ENCODE measurements at regions not wholly inside any gene's neighbourhood (a gene's known extent, or its start where the extent isn't known, plus 50 kb on each side); places are given as distances from the start of the nearest gene placed in this dataset.

- Histone ChIP-seq H3K4me3 (no peak overlapping the region), H3K4me1 (no peaks in the 10 kb centered on the region), H3K27ac (replicated peaks in 1 of 4) (no peak overlapping the region), H3K9me3 (peaks cover 0 to 19% (median 8%) of the 10 kb centered on the region in 4 donors), H3K36me3 (no peaks in the 10 kb centered on the region), H3K27me3 (peaks cover 0 to 32% (median 2%) of the 10 kb centered on the region in 4 donors)
- 32% methylated on average over 23 of the region's 84 CpGs for WGBS
- peak; percentile 39 for DNase-seq (ENCODE audit: extremely low spot score)
- no peak for TF ChIP-seq POLR2A (IDR thresholded peaks at IDR 0.05; ENCODE audit: low read depth)
- no peak for TF ChIP-seq CTCF (IDR thresholded peaks at IDR 0.05)
- TF ChIP-seq POLR2AphosphoS5 (IDR thresholded peaks at IDR 0.05) = no peak
- TF ChIP-seq EP300 (IDR thresholded peaks at IDR 0.05) = no peak
- intact Hi-C loops (cut with DNase I) = no loop called here
Observed at GRCh38 chr1:209231476-209232156, 351.9 kb upstream of the CAMK1G start.

GRCh38 chr1:209232197-209232596 lies 351.3 kb upstream of the CAMK1G start:
- DNase-seq (ENCODE audit: extremely low spot score) = peak; percentile 75
- Histone ChIP-seq H3K4me3 (no peak overlapping the region), H3K27me3 (peaks cover 0 to 32% (median 2%) of the 10 kb centered on the region in 4 donors), H3K9me3 (peaks cover 0 to 19% (median 8%) of the 10 kb centered on the region in 4 donors), H3K4me1 (no peaks in the 10 kb centered on the region), H3K27ac (replicated peaks in 1 of 4) (no peak overlapping the region), H3K36me3 (no peaks in the 10 kb centered on the region)
- TF ChIP-seq POLR2A (IDR thresholded peaks at IDR 0.05; ENCODE audit: low read depth) = no peak
- no peak for TF ChIP-seq POLR2AphosphoS5 (IDR thresholded peaks at IDR 0.05)
- TF ChIP-seq CTCF (IDR thresholded peaks at IDR 0.05) = no peak
- TF ChIP-seq EP300 (IDR thresholded peaks at IDR 0.05) = no peak
- intact Hi-C loops (cut with DNase I) = no loop called here
- WGBS = 95% methylated on average over 17 of the region's 17 CpGs

- H3K27ac ChIP-seq (replicated peaks in 1 of 4) = no peak overlapping the region
- no peak overlapping the region for H3K4me3 ChIP-seq
- peaks cover 0 to 32% (median 2%) of the 10 kb centered on the region in 4 donors for H3K27me3 ChIP-seq
- intact Hi-C loops (cut with DNase I) = no loop called here
- no peaks in the 10 kb centered on the region for H3K4me1 ChIP-seq
- DNase-seq (ENCODE audit: extremely low spot score) = peak; percentile 47
- TF ChIP-seq CTCF (IDR thresholded peaks at IDR 0.05) = no peak
- no peak for TF ChIP-seq POLR2A (IDR thresholded peaks at IDR 0.05; ENCODE audit: low read depth)
- no peak for TF ChIP-seq EP300 (IDR thresholded peaks at IDR 0.05)
- no peak for TF ChIP-seq POLR2AphosphoS5 (IDR thresholded peaks at IDR 0.05)
- 93% methylated on average over 15 of the region's 15 CpGs for WGBS
- peaks cover 0 to 19% (median 8%) of the 10 kb centered on the region in 4 donors for H3K9me3 ChIP-seq
- no peaks in the 10 kb centered on the region for H3K36me3 ChIP-seq
Observed at GRCh38 chr1:209232759-209233158, 350.8 kb upstream of the CAMK1G start.

- peaks cover 0 to 19% (median 8%) of the 10 kb centered on the region in 4 donors for H3K9me3 ChIP-seq
- no peaks in the 10 kb centered on the region for H3K4me1 ChIP-seq
- no peak overlapping the region for H3K27ac ChIP-seq (replicated peaks in 1 of 4)
- no peak overlapping the region for H3K4me3 ChIP-seq
- DNase-seq (ENCODE audit: extremely low spot score) = peak; percentile 53
- intact Hi-C loops (cut with DNase I) = no loop called here
- no peak for TF ChIP-seq CTCF (IDR thresholded peaks at IDR 0.05)
- no peak for TF ChIP-seq EP300 (IDR thresholded peaks at IDR 0.05)
- no peak for TF ChIP-seq POLR2A (IDR thresholded peaks at IDR 0.05; ENCODE audit: low read depth)
- no peak for TF ChIP-seq POLR2AphosphoS5 (IDR thresholded peaks at IDR 0.05)
- WGBS = 97% methylated on average over 4 of the region's 4 CpGs
- H3K36me3 ChIP-seq = no peaks in the 10 kb centered on the region
- peaks cover 0 to 20% (median 2%) of the 10 kb centered on the region in 4 donors for H3K27me3 ChIP-seq
Observed at GRCh38 chr1:209235166-209235565, 348.3 kb upstream of the CAMK1G start.
